GM12878 (cell line): ENCODE measurements at regions not wholly inside any gene's neighbourhood (a gene's known extent, or its start where the extent isn't known, plus 50 kb on each side); places are given as distances from the start of the nearest gene placed in this dataset.

Source experiments
- ATAC-seq: fragments of 200-7000 bp; cut with Tn5 transposase; 3 replicates; pipeline ENCODE4 v1.9.1; 2020; ENCODE audit warnings: mild to moderate bottlenecking, moderate library complexity
- BruUV-seq: library from RNA; stranded (reverse); fragments of 400-500 nt; replicated peaks from 2 replicates; lab custom pipeline; 2021; lab: Mats Ljungman, UMichigan
- CTCF ChIA-PET: fragments of 300-600 bp; sonication (Branson Sonifier 250); formaldehyde crosslinking; extraction: SDS; loops from one replicate; lab custom pipeline; 2021; ENCODE audit warnings: inconsistent platforms; lab: Yijun Ruan, JAX
- POLR2A ChIA-PET: fragments of 350-600 bp; formaldehyde crosslinking; extraction: SDS; loops from one replicate; lab custom pipeline; 2021; ENCODE audit warnings: inconsistent platforms; lab: Charles Lee
- RAD21 ChIA-PET: fragments of 300-600 bp; sonication (Branson Sonifier 250); formaldehyde crosslinking; loops from one replicate; lab custom pipeline; 2023; ENCODE audit warnings: antibody characterized with exemption; ENCODE audit not compliant: unreplicated experiment; lab: Charles Lee
- SMC1A ChIA-PET: fragments of 300-600 bp; sonication (Branson Sonifier 250); formaldehyde crosslinking; loops from one replicate; lab custom pipeline; 2023; ENCODE audit not compliant: unreplicated experiment, uncharacterized antibody; lab: Charles Lee
- DNase-seq: peaks from one replicate; pipeline ENCODE4 v3.0.0-alpha.2; 2011; ENCODE audit warnings: low read depth, low spot score
- FAIRE-seq: peaks from 3 replicates; lab custom pipeline; 2011; peaks lifted over from hg19 to GRCh38; lab: Jason Lieb, UNC
- H2AFZ ChIP-seq: 2 replicates; pipeline ENCODE4 v1.6.0; 2011; ENCODE audit warnings: low read depth, low read length, control low read depth; ENCODE audit not compliant: control insufficient read depth
- H3K27ac ChIP-seq: 2 replicates; pipeline ENCODE4 v1.5.1; 2011; ENCODE audit warnings: control low read depth; ENCODE audit not compliant: control insufficient read depth, insufficient read depth
- H3K27me3 ChIP-seq, 2 experiments: replicated peaks in 1 of 2; 2 replicates each; pipeline versions ENCODE4 v1.6.0 to v1.6.1; 2011; ENCODE audit warnings: low read length in 1 of 2; ENCODE audit not compliant: control insufficient read depth in 2 of 2, insufficient read depth in 2 of 2
- H3K36me3 ChIP-seq, 2 experiments: 2 replicates each; pipeline ENCODE4 v1.5.1; 2011; ENCODE audit warnings: low read length in 1 of 2; ENCODE audit not compliant: control insufficient read depth in 2 of 2, insufficient read depth in 2 of 2
- H3K4me1 ChIP-seq: 2 replicates; pipeline ENCODE4 v1.6.1; 2011; ENCODE audit warnings: mild to moderate bottlenecking, low read length, moderate library complexity, mixed read lengths; ENCODE audit not compliant: control insufficient read depth, insufficient read depth
- H3K4me2 ChIP-seq: 2 replicates; pipeline ENCODE4 v1.6.0; 2011; ENCODE audit warnings: control low read depth; ENCODE audit not compliant: control insufficient read depth, insufficient read depth
- H3K4me3 ChIP-seq: fragments of 200-600 bp; sonication (generic); 2 replicates; pipeline ENCODE4 v1.5.1; 2016
- H3K79me2 ChIP-seq: 2 replicates; pipeline ENCODE4 v1.6.0; 2011; ENCODE audit warnings: low read length; ENCODE audit not compliant: control insufficient read depth, insufficient read depth
- H3K9ac ChIP-seq: 2 replicates; pipeline ENCODE4 v1.8.0; 2011; ENCODE audit warnings: low read length, control low read depth, mixed read lengths; ENCODE audit not compliant: control insufficient read depth, insufficient read depth
- H3K9me3 ChIP-seq: replicated peaks from 3 replicates; pipeline ENCODE4 v1.5.1; 2011; ENCODE audit warnings: mild to moderate bottlenecking, low read length; ENCODE audit not compliant: control insufficient read depth, insufficient read depth
- H4K20me1 ChIP-seq: 2 replicates; pipeline ENCODE4 v1.6.0; 2011; ENCODE audit not compliant: control insufficient read depth, insufficient read depth
- HDAC6 ChIP-seq: fragments of 200-600 bp; sonication (generic); IDR thresholded peaks from one replicate; pipeline ENCODE4 v1.8.0; 2017; ENCODE audit warnings: antibody characterized with exemption; ENCODE audit not compliant: unreplicated experiment
- HSF1 ChIP-seq: fragments of 150-350 bp; IDR thresholded peaks from 2 replicates; pipeline ENCODE4 v1.6.1; 2014; ENCODE audit warnings: mild to moderate bottlenecking, low read depth, low read length
- IKZF1 ChIP-seq: fragments of 450-650 bp; conservative IDR thresholded peaks from 2 replicates; pipeline ENCODE4 v1.6.1; 2017; ENCODE audit warnings: antibody characterized with exemption, mild to moderate bottlenecking
- JUNB ChIP-seq: IDR thresholded peaks from 2 replicates; pipeline ENCODE4 v1.6.1; 2016; ENCODE audit warnings: antibody characterized with exemption, mild to moderate bottlenecking
- KAT2A ChIP-seq: conservative IDR thresholded peaks from 2 replicates; pipeline ENCODE4 v1.6.1; 2011; ENCODE audit warnings: low read depth, low read length; ENCODE audit not compliant: control insufficient read depth
- PML ChIP-seq: IDR thresholded peaks from 2 replicates; pipeline ENCODE4 v1.6.1; 2012; ENCODE audit warnings: low read length, inconsistent platforms
- PRDM15 ChIP-seq: fragments of 450-650 bp; formaldehyde crosslinking; IDR thresholded peaks from 2 replicates; pipeline ENCODE4 v1.4.0; 2020; ENCODE audit warnings: mild to moderate bottlenecking, moderate library complexity
- RAD51 ChIP-seq: fragments of 450-650 bp; IDR thresholded peaks from 2 replicates; pipeline ENCODE4 v1.6.1; 2016; ENCODE audit warnings: moderate library complexity, mild to moderate bottlenecking, inconsistent platforms
- SREBF1 ChIP-seq: IDR thresholded peaks from 2 replicates; pipeline ENCODE4 v1.6.1; 2012; ENCODE audit warnings: mild to moderate bottlenecking, low read length
- TCF3 ChIP-seq: IDR thresholded peaks from 2 replicates; pipeline ENCODE4 v1.6.1; 2012; ENCODE audit warnings: low read depth, mild to moderate bottlenecking, low read length, borderline replicate concordance; ENCODE audit not compliant: insufficient read depth
- whole genome bisulfite sequencing: methylation state at CpG from one replicate; pipeline ENCODE4 v1.1.6; 2016; ENCODE audit warnings: low lambda C conversion rate; ENCODE audit not compliant: insufficient replicate concordance, insufficient coverage; ENCODE audit errors: missing lambda C conversion rate; 5-methylcytosine and 5-hydroxymethylcytosine counted together
- in situ Hi-C: fragments of 300-500 bp; cut with MboI; formaldehyde crosslinking; loops from 9 replicates; pipeline ENCODE4 v1.14.3; 2018; ENCODE audit warnings: mixed read lengths
- intact Hi-C: fragments of 100-400 bp; cut with micrococcal nuclease; formaldehyde crosslinking; loops from one replicate; pipeline ENCODE4 v1.14.2; 2022; ENCODE audit not compliant: unreplicated experiment

- DNase-seq (no peak), ATAC-seq (no peak), FAIRE-seq (no peak)
- SMC1A ChIA-PET: interaction anchor here (0.5 to 3.6 kb wide), 3 partner anchors 8 to 72 kb away, joined by 3 to 12 read pairs (median 4); no protein-coding TSS in a partner anchor
- Histone ChIP-seq H3K27me3 (no peaks in the 10 kb centered on the region), H3K9me3 (no peaks in the 10 kb centered on the region; the same call in 2 of the 3 replicates), H3K27ac (no peak overlapping the region), H3K9ac (no peak overlapping the region), H4K20me1 (no peaks in the 10 kb centered on the region), H3K4me2 (no peak overlapping the region), H3K79me2 (no peaks in the 10 kb centered on the region), H3K36me3 (no peaks in the 10 kb centered on the region), H3K4me3 (no peak overlapping the region), H3K4me1 (no peaks in the 10 kb centered on the region), H2AFZ (no peak overlapping the region)
- WGBS: 0% methylated on average over 1 of the region's 1 CpG
- in situ Hi-C loops (no loop called here), intact Hi-C loops (no loop called here)
- RAD21 ChIA-PET: no interaction called here
- TF ChIP-seq SREBF1: no peak
- no peak for TF ChIP-seq HDAC6
- no peak for TF ChIP-seq RAD51
- no peak for TF ChIP-seq HSF1
- TF ChIP-seq PRDM15 (CRISPR knock-in tag): no peak
- no peak for TF ChIP-seq PML
- no peak for TF ChIP-seq IKZF1
- TF ChIP-seq TCF3: no peak
- no peak for TF ChIP-seq JUNB
- no peak for TF ChIP-seq KAT2A
- no TSS peak for BruUV-seq
- POLR2A ChIA-PET: no interaction called here
- CTCF ChIA-PET: interaction anchor here (1.3 kb wide), 1 partner anchor 9 kb away, joined by 4 read pairs; no protein-coding TSS in a partner anchor
Observed at GRCh38 chr1:170310014-170310405, 164.3 kb downstream of the NTMT2 start.
